Activated CD4-positive, alpha-beta memory T cell treated with anti-CD3 and anti-CD28 coated beads, Interleukin-2, amount 10 ng/mL, durations not matched to agents 7 days and 5 days (primary cell): ENCODE measurements at regions not wholly inside any gene's neighbourhood (a gene's known extent, or its start where the extent isn't known, plus 50 kb on each side); places are given as distances from the start of the nearest gene placed in this dataset.

Experiments used
- CTCF ChIA-PET: fragments of 350-600 bp; sonication (Branson Sonifier 250); formaldehyde crosslinking; loops from one replicate; lab custom pipeline; 2021; ENCODE audit warnings: antibody characterized with exemption, inconsistent platforms; lab: Charles Lee
- POLR2A ChIA-PET: fragments of 350-600 bp; sonication (Branson Sonifier 250); formaldehyde crosslinking; loops from one replicate; lab custom pipeline; 2021; ENCODE audit warnings: antibody characterized with exemption; lab: Charles Lee
- DNase-seq: peaks from one replicate; pipeline ENCODE4 v3.0.0-alpha.2; 2020
- H3K27ac Mint-ChIP-seq: one replicate; pipeline ENCODE4 v1.8.0; 2021; ENCODE audit warnings: mild to moderate bottlenecking, mixed read lengths
- H3K27me3 Mint-ChIP-seq: one replicate; pipeline ENCODE4 v1.8.0; 2021; ENCODE audit warnings: mixed read lengths
- H3K36me3 Mint-ChIP-seq: one replicate; pipeline ENCODE4 v1.8.0; 2021; ENCODE audit warnings: low read depth, mixed read lengths
- H3K4me1 Mint-ChIP-seq: one replicate; pipeline ENCODE4 v1.8.0; 2021; ENCODE audit warnings: mixed read lengths
- H3K4me3 Mint-ChIP-seq: one replicate; pipeline ENCODE4 v1.8.0; 2021; ENCODE audit warnings: mild to moderate bottlenecking, mixed read lengths
- H3K9me3 Mint-ChIP-seq: one replicate; pipeline ENCODE4 v1.8.0; 2021; ENCODE audit warnings: mixed read lengths

DNA sequence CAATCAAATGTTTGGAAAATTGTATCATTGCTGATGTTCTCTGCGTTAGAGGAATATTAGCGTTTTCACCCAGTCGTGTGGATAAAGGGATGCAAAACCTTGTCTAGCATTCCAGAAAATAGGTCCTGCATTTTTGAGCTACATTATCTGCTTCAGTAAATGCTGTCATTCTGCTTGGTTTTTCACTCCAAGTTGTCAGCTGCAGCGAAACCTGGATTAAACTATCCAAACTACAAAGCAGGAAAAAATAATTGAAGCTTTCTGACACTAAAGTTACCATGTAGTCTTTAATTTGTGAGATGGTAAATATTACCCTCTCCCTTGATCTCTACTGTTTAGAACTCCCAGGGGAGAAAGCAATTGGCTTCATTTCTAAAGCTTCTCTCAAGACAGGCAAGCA is 1795.5 kb upstream of the PRR20A start:
- no peak overlapping the region for H3K27ac Mint-ChIP-seq
- no peaks in the 10 kb centered on the region for H3K4me1 Mint-ChIP-seq
- H3K27me3 Mint-ChIP-seq, result no peaks in the 10 kb centered on the region
- peaks cover 11% of the 10 kb centered on the region for H3K9me3 Mint-ChIP-seq
- DNase-seq, result no peak
- CTCF ChIA-PET, result no interaction called here
- no peak overlapping the region for H3K4me3 Mint-ChIP-seq
- H3K36me3 Mint-ChIP-seq, result no peaks in the 10 kb centered on the region
- POLR2A ChIA-PET, result no interaction called here

DNA sequence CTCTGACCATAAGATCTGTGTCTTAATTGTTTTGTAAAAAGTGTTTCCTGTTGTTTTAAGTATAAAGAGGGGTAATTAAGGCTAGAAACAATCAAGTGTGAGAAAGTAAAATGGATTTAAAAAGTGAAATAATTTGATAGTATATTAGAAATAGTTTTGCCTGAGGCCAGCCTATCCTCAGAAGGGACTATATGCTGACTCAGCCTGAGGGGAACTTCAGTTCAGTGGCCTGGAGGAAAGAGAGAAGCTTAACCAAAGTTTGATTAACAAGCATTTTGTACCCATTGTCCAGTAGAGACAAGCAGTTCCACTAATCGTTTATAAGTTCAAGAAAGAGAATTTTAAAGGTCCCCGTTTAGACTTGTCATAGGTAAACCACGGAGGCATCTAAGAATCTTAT is 1793.2 kb upstream of the PRR20A start:
- Mint-ChIP-seq H3K9me3 (peaks cover 6% of the 10 kb centered on the region), H3K36me3 (no peaks in the 10 kb centered on the region)
- CTCF ChIA-PET, result no interaction called here

GRCh38 chr13:55359067-55359466 is 1781.7 kb upstream of the PRR20A start:
- no peaks in the 10 kb centered on the region for H3K4me1 Mint-ChIP-seq

More for the DNA sequence above, 1793.2 kb upstream of the PRR20A start:
- Mint-ChIP-seq H3K4me3 (no peak overlapping the region), H3K27me3 (no peaks in the 10 kb centered on the region), H3K4me1 (no peaks in the 10 kb centered on the region), H3K27ac (no peak overlapping the region)
- no peak for DNase-seq
- POLR2A ChIA-PET, result no interaction called here

DNA sequence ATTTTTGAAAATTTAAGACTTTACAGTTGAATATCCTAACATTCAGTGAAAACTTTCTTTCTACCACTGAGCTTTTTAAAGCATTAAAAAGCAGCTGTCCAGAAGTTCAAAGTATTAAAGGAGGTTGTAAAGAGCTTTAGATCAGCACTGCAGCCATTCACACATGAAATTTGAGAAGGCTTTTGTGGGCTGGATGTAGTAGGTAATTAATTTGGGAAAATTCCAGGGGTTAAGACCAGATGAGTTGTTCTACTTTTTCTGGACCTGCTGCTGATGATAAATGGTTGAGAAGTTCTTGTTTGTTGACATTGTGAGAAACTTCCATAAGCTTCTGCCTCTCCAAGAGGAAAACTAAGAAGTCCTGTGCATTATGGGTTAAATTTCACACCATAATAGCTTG is 1779.6 kb upstream of the PRR20A start:
- Mint-ChIP-seq H3K4me3 (no peak overlapping the region), H3K27ac (no peak overlapping the region), H3K27me3 (no peaks in the 10 kb centered on the region), H3K9me3 (peaks cover 2% of the 10 kb centered on the region), H3K4me1 (no peaks in the 10 kb centered on the region), H3K36me3 (no peaks in the 10 kb centered on the region)
- DNase-seq, result no peak
- CTCF ChIA-PET, result no interaction called here
- POLR2A ChIA-PET, result no interaction called here

More at GRCh38 chr13:55359067-55359466, 1781.7 kb upstream of the PRR20A start:
- no peak overlapping the region for H3K27ac Mint-ChIP-seq
- H3K27me3 Mint-ChIP-seq, result no peaks in the 10 kb centered on the region
- DNase-seq, result no peak
- H3K36me3 Mint-ChIP-seq, result no peaks in the 10 kb centered on the region
- CTCF ChIA-PET, result no interaction called here
- H3K9me3 Mint-ChIP-seq, result peaks cover 2% of the 10 kb centered on the region
- POLR2A ChIA-PET, result no interaction called here
- no peak overlapping the region for H3K4me3 Mint-ChIP-seq

DNA sequence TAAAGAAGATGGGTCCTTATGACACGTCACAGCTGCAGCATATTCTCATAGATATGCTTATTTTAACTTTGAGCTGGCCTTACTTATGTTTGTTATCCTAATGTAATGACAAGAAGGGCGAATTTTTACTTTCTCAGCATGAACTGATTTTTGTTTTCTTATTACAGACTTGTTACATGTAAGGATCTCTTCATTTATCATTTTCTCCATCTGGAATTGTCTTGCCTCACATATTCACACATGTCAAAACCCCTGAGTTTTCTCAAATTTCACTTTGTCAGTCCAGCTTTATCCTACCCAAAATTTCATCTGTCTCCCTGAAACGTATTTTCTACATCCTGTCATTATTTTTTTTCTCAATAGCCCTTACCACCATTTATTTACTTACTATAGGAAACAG is 1774.0 kb upstream of the PRR20A start:
- CTCF ChIA-PET, result no interaction called here
- no peaks in the 10 kb centered on the region for H3K4me1 Mint-ChIP-seq
- H3K36me3 Mint-ChIP-seq, result no peaks in the 10 kb centered on the region
- no peak for DNase-seq
- H3K9me3 Mint-ChIP-seq, result no peaks in the 10 kb centered on the region
- no peak overlapping the region for H3K27ac Mint-ChIP-seq
- POLR2A ChIA-PET, result no interaction called here
- H3K27me3 Mint-ChIP-seq, result no peaks in the 10 kb centered on the region
- H3K4me3 Mint-ChIP-seq, result no peak overlapping the region

- Mint-ChIP-seq H3K9me3 (peaks cover 9% of the 10 kb centered on the region), H3K4me3 (no peak overlapping the region), H3K36me3 (no peaks in the 10 kb centered on the region), H3K27ac (no peak overlapping the region), H3K4me1 (no peaks in the 10 kb centered on the region), H3K27me3 (no peaks in the 10 kb centered on the region)
- ChIA-PET POLR2A (no interaction called here), CTCF (no interaction called here)
- DNase-seq, result no peak
Observed at GRCh38 chr13:55394470-55394869, 1746.2 kb upstream of the PRR20A start.

GRCh38 chr13:55402870-55403269 is 1737.8 kb upstream of the PRR20A start:
- POLR2A ChIA-PET, result no interaction called here
- H3K9me3 Mint-ChIP-seq, result peaks cover 2% of the 10 kb centered on the region
- no peak overlapping the region for H3K27ac Mint-ChIP-seq
- no peaks in the 10 kb centered on the region for H3K36me3 Mint-ChIP-seq
- H3K4me3 Mint-ChIP-seq, result no peak overlapping the region
- no peak for DNase-seq
- no peaks in the 10 kb centered on the region for H3K27me3 Mint-ChIP-seq
- H3K4me1 Mint-ChIP-seq, result no peaks in the 10 kb centered on the region
- CTCF ChIA-PET, result no interaction called here

- ChIA-PET POLR2A (no interaction called here), CTCF (no interaction called here)
- no peak overlapping the region for H3K27ac Mint-ChIP-seq
- H3K9me3 Mint-ChIP-seq, result peaks cover 2% of the 10 kb centered on the region
- no peak overlapping the region for H3K4me3 Mint-ChIP-seq
- H3K4me1 Mint-ChIP-seq, result no peaks in the 10 kb centered on the region
- no peaks in the 10 kb centered on the region for H3K36me3 Mint-ChIP-seq
- no peak for DNase-seq
- H3K27me3 Mint-ChIP-seq, result no peaks in the 10 kb centered on the region
Observed at GRCh38 chr13:55403887-55404487, 1736.7 kb upstream of the PRR20A start.

DNA sequence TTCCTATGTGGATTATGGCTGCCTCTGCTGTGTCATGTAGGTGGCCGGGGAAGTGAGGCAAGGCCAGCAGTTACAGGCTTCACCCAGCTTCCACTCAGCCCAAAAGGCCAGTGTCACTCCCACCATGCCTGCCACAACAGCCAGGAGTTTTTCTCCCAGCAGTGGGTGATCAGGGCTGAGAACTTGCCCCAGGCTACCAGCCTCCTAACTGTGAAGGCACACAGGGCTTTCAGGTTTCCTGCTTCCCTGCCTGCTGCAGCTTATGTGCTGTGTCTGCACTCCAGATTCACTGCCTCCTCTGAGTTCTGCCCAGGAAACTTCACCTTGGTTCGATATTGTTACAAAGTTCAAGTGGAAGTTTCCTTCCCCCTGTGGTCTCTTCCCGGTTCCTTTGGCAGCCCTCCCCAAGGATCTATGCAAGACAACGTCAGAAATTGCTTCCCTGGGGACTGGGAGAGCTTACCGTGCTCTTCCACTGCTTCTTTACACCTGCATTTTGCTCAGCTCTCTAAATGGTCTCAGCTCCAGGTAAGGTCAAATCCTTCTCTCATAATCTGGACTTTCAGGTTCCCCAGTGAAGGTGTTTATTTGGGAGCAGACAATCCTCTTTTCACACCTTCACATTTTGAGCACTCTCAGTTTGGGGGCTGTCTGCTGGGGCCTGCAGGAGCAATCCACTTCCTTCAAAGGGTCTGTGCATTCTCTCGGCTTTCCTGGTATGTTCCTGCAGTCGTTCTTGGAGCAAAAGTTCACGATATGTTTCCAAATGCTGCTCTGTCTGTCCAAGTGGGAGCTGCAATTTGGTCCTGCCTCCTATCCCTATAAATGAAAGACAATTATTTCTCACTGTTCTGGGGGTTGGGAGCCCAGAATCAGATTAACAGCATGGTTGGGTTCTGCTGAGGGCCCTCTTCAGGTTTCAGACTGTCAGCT is 1730.1 kb upstream of the PRR20A start:
- Mint-ChIP-seq H3K4me1 (no peaks in the 10 kb centered on the region), H3K36me3 (no peaks in the 10 kb centered on the region), H3K27me3 (no peaks in the 10 kb centered on the region), H3K9me3 (peaks cover 3% of the 10 kb centered on the region), H3K27ac (no peak overlapping the region), H3K4me3 (no peak overlapping the region)
- ChIA-PET POLR2A (no interaction called here), CTCF (no interaction called here)
- DNase-seq, result no peak

GRCh38 chr13:55418095-55418494 is 1722.6 kb upstream of the PRR20A start:
- CTCF ChIA-PET, result no interaction called here
- Mint-ChIP-seq H3K27me3 (no peaks in the 10 kb centered on the region), H3K4me3 (no peak overlapping the region), H3K4me1 (no peaks in the 10 kb centered on the region), H3K9me3 (peaks cover 4% of the 10 kb centered on the region), H3K27ac (no peak overlapping the region), H3K36me3 (no peaks in the 10 kb centered on the region)
- DNase-seq, result no peak
- POLR2A ChIA-PET, result no interaction called here

GRCh38 chr13:55432814-55433213 is 1707.9 kb upstream of the PRR20A start:
- no peak for DNase-seq
- Mint-ChIP-seq H3K9me3 (peaks cover 13% of the 10 kb centered on the region), H3K36me3 (no peaks in the 10 kb centered on the region), H3K27ac (no peak overlapping the region), H3K27me3 (no peaks in the 10 kb centered on the region), H3K4me1 (no peaks in the 10 kb centered on the region), H3K4me3 (no peak overlapping the region)
- ChIA-PET POLR2A (no interaction called here), CTCF (no interaction called here)

DNA sequence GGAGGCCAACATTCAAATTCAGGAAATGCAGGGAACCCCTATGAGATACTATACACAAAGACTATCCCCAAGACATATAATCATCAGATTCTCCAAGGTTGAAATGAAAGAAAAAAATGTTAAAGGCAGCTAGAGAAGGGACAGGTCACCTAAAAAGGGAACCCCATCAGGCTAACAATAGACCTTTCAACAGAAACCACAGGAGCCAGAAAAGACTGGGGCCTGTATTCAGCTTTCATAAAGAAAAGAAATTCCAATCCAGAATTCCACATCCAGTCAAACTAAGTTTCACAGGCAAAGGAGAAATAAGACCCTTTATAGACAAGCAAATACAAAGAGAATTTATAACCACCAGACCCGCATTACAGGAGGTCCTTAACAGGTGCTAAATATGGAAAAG is 1703.6 kb upstream of the PRR20A start:
- Mint-ChIP-seq H3K4me1 (no peaks in the 10 kb centered on the region), H3K27me3 (no peaks in the 10 kb centered on the region), H3K36me3 (no peaks in the 10 kb centered on the region), H3K4me3 (no peak overlapping the region), H3K9me3 (peaks cover 12% of the 10 kb centered on the region), H3K27ac (no peak overlapping the region)
- POLR2A ChIA-PET, result no interaction called here
- no peak for DNase-seq
- CTCF ChIA-PET, result no interaction called here

DNA sequence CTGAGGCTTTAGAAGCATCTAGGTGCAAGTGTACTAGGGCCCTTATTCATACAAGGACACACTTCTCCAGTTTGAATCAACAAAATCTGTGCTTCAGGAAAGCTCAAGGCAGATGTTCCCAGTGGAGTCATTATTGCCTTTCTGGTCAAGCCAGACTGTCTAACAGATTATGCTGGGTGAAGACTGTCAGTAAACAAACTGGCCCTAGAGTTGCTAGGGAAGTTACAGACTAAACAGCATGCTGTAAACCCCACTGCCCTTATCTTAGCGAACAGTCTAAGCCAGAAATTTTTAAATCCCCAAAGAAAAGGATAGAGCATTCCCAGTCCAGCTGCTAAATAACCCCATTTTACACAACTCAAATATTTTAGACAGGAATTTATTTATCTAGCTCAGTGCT is 1701.3 kb upstream of the PRR20A start:
- Mint-ChIP-seq H3K4me1 (no peaks in the 10 kb centered on the region), H3K27ac (no peak overlapping the region), H3K27me3 (no peaks in the 10 kb centered on the region), H3K36me3 (no peaks in the 10 kb centered on the region), H3K9me3 (peaks cover 12% of the 10 kb centered on the region), H3K4me3 (no peak overlapping the region)
- ChIA-PET POLR2A (no interaction called here), CTCF (no interaction called here)
- DNase-seq, result no peak
